ENCODE measurements at regions not wholly inside any gene's neighbourhood (a gene's known extent, or its start where the extent isn't known, plus 50 kb on each side); places are given as distances from the start of the nearest gene placed in this dataset.

DNA sequence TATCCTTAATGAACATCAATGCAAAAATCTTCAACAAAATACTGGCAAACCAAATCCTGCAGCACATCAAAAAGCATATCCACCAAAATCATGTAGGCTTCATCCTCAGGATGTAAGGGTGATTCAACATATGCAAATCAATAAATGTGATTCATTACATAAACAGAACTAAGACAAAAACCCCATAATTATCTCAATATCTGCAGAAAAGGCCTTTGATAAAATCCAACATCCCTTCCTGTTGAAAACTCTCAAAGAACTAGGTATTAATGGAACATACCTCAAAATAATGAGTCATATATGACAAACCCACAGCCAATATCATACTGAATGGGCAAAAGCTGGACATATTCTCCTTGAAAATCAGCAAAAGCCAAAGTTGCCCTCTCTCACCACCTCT, 54.6 kb upstream of the DEPDC1 start:
- no peaks in the 10 kb centered on the region for H3K4me1 ChIP-seq
- TF ChIP-seq, protein P1, sequence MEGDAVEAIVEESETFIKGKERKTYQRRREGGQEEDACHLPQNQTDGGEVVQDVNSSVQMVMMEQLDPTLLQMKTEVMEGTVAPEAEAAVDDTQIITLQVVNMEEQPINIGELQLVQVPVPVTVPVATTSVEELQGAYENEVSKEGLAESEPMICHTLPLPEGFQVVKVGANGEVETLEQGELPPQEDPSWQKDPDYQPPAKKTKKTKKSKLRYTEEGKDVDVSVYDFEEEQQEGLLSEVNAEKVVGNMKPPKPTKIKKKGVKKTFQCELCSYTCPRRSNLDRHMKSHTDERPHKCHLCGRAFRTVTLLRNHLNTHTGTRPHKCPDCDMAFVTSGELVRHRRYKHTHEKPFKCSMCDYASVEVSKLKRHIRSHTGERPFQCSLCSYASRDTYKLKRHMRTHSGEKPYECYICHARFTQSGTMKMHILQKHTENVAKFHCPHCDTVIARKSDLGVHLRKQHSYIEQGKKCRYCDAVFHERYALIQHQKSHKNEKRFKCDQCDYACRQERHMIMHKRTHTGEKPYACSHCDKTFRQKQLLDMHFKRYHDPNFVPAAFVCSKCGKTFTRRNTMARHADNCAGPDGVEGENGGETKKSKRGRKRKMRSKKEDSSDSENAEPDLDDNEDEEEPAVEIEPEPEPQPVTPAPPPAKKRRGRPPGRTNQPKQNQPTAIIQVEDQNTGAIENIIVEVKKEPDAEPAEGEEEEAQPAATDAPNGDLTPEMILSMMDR (IDR thresholded peaks at IDR 0.05), result no peak
- H3K27me3 ChIP-seq, result no peaks in the 10 kb centered on the region
- no peak overlapping the region for H3K27ac ChIP-seq
- no peak overlapping the region for H3K4me3 ChIP-seq
- peaks cover 0 to 29% of the 10 kb centered on the region in 2 donors for H3K9me3 ChIP-seq
- DNase-seq (no peak), ATAC-seq (no peak)
- intact Hi-C loops (cut with DNase I), result no loop called here
- H3K36me3 ChIP-seq, result no peaks in the 10 kb centered on the region

DNA sequence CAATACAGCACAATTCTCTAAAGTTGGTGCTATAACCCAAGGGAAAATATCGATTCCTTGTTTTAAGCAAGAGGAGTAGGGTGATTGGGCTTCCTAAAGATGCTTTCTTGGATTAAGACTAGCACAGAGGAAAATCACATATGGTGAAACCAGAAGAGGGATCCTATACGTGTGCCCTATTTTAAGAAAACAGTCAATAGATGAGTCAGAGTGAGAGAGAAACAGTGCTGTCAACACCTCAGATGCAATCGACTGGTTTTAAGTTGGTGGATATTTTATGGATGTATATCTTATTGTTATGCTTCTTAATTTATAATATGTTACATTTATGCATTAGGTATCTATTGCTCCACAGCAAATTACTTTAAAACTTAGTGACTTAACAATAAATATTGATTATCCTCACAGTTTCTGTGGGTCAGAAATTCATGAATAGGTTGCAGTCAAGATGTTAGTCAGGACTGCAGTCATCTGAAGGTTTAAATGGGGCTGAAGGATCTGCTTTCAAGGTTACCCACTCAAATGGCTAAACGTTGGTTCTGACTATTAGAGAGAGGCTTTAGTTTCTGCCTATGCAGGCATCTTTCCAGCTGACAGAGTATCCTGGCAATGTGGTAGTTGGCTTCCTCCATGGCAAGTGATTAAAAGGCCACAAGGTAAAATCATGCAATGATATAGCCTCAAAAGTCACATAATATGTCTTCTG, 61.6 kb upstream of the DEPDC1 start:
- ATAC-seq (no peak), DNase-seq (no peak)
- H3K36me3 ChIP-seq, result no peaks in the 10 kb centered on the region
- peaks cover 0 to 10% of the 10 kb centered on the region in 2 donors for H3K9me3 ChIP-seq
- H3K4me3 ChIP-seq, result no peak overlapping the region
- H3K4me1 ChIP-seq, result no peaks in the 10 kb centered on the region
- intact Hi-C loops (cut with DNase I), result no loop called here
- H3K27me3 ChIP-seq, result no peaks in the 10 kb centered on the region
- TF ChIP-seq, protein P1 (IDR thresholded peaks at IDR 0.05), result no peak
- no peak overlapping the region for H3K27ac ChIP-seq

DNA sequence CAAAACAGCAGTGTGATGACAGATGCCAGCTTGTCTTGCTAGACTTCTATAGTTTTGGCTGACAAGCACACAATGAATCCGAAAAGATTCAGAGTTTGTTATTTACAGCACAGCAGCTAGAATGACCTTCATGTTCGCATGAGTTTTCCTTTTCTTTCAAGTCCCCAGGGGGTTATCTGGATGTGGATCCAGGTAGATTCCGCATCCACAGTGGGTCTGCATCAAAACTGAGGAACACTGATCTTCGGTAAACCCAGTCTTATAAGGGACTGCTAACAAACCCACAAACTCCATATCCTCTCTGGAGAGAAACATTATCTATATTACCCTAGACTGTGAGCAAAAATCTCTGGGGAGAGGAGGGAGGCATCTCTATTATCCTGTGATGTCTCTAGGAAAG, 69.0 kb upstream of the DEPDC1 start:
- no peaks in the 10 kb centered on the region for H3K36me3 ChIP-seq
- TF ChIP-seq, protein P1 (IDR thresholded peaks at IDR 0.05), result no peak
- no peak overlapping the region for H3K4me3 ChIP-seq
- no peaks in the 10 kb centered on the region for H3K27me3 ChIP-seq
- ATAC-seq (no peak), DNase-seq (peak in 1 of 4 donors; percentile 5)
- intact Hi-C loops (cut with DNase I), result no loop called here
- no peaks in the 10 kb centered on the region for H3K9me3 ChIP-seq
- no peaks in the 10 kb centered on the region for H3K4me1 ChIP-seq
- no peak overlapping the region for H3K27ac ChIP-seq

GRCh38 chr1:68570871-68571270, 74.0 kb upstream of the DEPDC1 start:
- Histone ChIP-seq H3K27ac (no peak overlapping the region), H3K27me3 (no peaks in the 10 kb centered on the region), H3K9me3 (no peaks in the 10 kb centered on the region), H3K4me1 (no peaks in the 10 kb centered on the region), H3K4me3 (no peak overlapping the region), H3K36me3 (no peaks in the 10 kb centered on the region)
- intact Hi-C loops (cut with DNase I), result no loop called here
- no peak for ATAC-seq
- DNase-seq, result peak in 1 of 4 donors; percentile 3
- TF ChIP-seq, protein P1 (IDR thresholded peaks at IDR 0.05), result no peak

DNA sequence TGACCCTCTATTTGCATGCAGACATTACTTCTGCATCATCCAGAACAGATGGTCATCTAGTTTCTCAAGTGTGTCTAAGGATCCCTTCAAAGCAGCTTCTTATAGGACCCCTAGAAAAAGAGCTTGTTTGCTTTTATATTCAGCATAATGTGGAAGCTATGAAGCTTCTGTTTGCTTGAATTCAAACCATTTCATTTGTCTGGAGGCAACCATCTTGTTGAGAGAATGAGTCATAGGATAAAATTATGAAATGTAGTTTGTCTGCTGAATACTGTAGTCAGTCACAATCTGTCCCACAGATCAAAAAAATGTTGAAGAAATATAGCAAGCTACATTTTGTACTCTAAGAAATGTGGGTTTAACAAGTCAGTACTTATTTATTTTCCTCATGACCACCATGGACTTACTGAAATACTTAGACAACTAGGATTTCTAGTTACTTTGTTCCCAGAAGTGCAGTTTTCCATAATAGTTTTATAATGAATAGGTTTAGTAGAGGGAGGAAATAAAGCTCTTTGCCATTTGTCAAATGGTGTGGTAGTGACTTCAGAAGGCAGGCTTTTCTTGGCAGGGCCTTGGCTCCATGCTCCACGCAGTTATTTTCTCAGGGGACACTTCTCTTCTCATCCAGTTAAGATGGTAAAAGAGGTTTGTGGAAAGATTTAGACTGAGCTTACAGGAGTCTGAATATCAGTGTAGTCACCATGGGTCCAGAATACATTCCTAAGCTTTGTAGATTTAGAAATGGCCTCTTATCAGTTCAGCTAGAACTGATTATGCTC, 74.8 kb upstream of the DEPDC1 start:
- DNase-seq (no peak), ATAC-seq (no peak)
- intact Hi-C loops (cut with DNase I), result no loop called here
- Histone ChIP-seq H3K36me3 (no peaks in the 10 kb centered on the region), H3K9me3 (no peaks in the 10 kb centered on the region), H3K4me1 (no peaks in the 10 kb centered on the region), H3K27me3 (no peaks in the 10 kb centered on the region), H3K4me3 (no peak overlapping the region), H3K27ac (no peak overlapping the region)
- TF ChIP-seq, protein P1 (IDR thresholded peaks at IDR 0.05), result no peak

All from left lung (tissue), 4 donors.